Astrocyte of the spinal cord (primary cell): ENCODE measurements at regions not wholly inside any gene's neighbourhood (a gene's known extent, or its start where the extent isn't known, plus 50 kb on each side); places are given as distances from the start of the nearest gene placed in this dataset.
A peak's percentile ranks its signal among the peaks of the same experiment; 100 is the strongest.

Source experiments
- DNase-seq: peaks from one replicate; pipeline ENCODE4 v3.0.0; 2011; ENCODE audit warnings: low read depth, low spot score
- H3K4me3 ChIP-seq: 2 replicates; pipeline ENCODE4 v1.5.1; 2011; ENCODE audit warnings: low read depth, mild to moderate bottlenecking, low read length, moderate library complexity
- in situ Hi-C: cut with HindIII; loops from 2 replicates; pipeline ENCODE4 v1.10.0; 2017; ENCODE audit warnings: low sequenced_read_pairs
- TF ChIP-seq, protein P1 (sequence below): IDR thresholded peaks from 2 replicates; pipeline ENCODE4 v1.5.1; 2012; ENCODE audit warnings: low read depth, mild to moderate bottlenecking, low read length, inconsistent platforms

DNA sequence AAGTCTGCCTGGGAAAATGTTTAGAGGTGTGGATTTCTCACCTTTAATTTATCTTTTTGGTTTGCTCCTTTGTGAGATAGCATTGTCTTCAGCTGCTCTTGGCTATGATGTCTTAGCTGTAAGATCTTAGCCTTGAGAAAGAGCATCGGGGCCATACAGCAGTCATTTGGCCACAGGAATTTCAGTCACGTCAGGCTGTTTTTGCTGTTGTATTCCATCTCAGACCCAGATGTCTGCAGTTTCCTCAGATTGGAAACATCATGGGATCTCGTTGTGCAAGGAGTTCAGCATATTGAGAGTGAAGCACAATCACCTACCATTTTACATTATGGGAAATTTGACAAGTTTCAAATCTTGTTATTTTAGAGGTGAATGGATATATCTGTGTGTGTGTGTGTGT lies 89.3 kb upstream of the C1QTNF9B start:
- TF ChIP-seq, protein P1, sequence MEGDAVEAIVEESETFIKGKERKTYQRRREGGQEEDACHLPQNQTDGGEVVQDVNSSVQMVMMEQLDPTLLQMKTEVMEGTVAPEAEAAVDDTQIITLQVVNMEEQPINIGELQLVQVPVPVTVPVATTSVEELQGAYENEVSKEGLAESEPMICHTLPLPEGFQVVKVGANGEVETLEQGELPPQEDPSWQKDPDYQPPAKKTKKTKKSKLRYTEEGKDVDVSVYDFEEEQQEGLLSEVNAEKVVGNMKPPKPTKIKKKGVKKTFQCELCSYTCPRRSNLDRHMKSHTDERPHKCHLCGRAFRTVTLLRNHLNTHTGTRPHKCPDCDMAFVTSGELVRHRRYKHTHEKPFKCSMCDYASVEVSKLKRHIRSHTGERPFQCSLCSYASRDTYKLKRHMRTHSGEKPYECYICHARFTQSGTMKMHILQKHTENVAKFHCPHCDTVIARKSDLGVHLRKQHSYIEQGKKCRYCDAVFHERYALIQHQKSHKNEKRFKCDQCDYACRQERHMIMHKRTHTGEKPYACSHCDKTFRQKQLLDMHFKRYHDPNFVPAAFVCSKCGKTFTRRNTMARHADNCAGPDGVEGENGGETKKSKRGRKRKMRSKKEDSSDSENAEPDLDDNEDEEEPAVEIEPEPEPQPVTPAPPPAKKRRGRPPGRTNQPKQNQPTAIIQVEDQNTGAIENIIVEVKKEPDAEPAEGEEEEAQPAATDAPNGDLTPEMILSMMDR: no peak
- peak; percentile 53 for DNase-seq
- in situ Hi-C loops: no loop called here
- no peak overlapping the region for H3K4me3 ChIP-seq

DNA sequence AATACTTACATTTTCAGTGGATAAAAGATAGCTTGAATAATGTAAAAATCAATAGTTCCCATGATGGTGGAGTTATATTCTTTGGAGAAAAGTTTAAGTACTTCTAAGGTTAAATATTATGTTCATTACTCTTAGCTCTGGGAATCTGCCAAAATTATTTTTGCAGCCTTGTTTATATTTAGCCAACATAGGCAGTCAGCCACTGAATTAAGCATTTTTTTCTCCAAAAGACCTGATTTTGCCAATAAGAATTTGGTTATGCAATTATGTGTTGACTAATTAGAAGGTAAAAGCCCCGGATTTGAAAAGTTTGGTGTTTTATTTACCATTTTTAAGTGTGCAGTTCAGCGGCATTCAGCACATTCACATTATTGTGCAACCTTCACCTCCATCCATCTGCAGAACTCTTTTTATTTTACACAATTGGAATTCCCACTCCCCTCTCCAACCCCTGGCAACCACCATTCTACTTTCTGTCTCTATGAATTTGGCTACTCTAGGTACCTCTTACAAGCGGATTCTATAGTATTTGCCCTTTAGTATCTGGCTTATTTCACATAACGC lies 90.1 kb upstream of the C1QTNF9B start:
- H3K4me3 ChIP-seq: no peak overlapping the region
- in situ Hi-C loops: no loop called here
- no peak for DNase-seq
- TF ChIP-seq, protein P1: no peak

DNA sequence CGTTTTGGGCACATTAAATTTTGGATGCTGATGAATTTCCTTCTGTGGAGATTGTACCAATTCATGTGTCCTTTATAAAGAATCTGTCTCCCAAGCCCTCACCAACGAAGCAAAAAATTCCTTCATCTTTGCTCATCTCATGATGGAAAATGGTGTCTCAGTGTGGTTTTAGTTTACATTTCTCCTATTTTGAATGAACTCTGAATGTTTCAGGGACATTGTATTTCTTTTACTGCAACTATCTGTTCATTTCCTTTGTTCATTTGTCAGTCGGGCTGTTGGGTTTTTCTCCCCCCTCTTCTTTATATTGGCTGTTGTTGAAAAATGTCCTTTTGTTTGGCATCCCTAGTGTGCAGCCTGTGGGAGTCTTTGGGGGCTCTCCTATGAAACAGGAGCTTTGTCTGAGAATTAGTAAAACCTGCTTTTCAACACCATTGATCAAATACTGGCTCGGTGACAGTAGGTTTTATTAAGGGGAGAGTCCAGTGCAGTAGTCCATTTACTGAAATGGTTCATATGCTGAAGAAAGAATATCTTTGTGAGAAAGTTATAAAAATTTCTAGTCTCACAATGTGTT lies 91.3 kb upstream of the C1QTNF9B start:
- TF ChIP-seq, protein P1: no peak
- in situ Hi-C loops: no loop called here
- H3K4me3 ChIP-seq: no peak overlapping the region
- no peak for DNase-seq

DNA sequence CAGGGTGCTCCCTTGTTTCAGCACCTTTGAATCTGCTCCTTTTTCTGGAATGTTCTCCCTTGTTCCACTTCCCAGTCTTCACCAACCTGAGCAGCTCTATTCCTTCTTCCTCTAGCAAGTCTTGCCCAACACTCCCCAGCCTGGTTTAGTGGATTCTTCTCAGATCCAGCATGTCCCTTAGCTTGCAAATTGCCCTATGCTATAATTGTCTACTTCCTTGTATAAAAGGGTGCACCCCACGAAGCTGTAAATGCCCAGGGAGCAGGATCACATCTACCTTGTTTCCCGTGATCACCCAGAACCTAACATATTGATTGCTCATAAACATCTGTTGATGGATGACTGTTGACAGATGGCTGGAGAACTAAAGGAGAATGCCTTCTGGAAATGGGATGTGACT lies 93.2 kb upstream of the C1QTNF9B start:
- TF ChIP-seq, protein P1: no peak
- DNase-seq: no peak
- H3K4me3 ChIP-seq: no peak overlapping the region
- in situ Hi-C loops: no loop called here

DNA sequence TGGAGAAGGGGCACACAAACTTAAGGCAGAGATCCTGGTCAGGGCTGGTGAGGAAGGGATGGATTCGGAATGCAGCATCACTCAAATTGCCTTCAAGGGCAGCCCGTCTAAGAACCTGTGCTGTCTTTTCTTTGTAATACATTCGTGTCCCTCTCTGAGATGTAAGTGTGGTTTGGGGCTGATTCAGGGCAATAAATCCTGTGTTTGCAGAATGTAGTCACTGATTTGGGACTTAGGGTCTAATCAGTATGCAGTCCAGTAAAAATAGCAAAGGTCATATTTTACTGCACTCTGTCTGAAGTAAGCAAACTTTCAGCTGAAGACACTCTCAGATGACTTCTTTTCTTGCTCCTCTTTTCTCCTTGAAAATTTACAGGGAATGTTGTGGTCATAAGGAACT lies 93.8 kb upstream of the C1QTNF9B start:
- TF ChIP-seq, protein P1: no peak
- H3K4me3 ChIP-seq: no peak overlapping the region
- no peak for DNase-seq
- in situ Hi-C loops: no loop called here

DNA sequence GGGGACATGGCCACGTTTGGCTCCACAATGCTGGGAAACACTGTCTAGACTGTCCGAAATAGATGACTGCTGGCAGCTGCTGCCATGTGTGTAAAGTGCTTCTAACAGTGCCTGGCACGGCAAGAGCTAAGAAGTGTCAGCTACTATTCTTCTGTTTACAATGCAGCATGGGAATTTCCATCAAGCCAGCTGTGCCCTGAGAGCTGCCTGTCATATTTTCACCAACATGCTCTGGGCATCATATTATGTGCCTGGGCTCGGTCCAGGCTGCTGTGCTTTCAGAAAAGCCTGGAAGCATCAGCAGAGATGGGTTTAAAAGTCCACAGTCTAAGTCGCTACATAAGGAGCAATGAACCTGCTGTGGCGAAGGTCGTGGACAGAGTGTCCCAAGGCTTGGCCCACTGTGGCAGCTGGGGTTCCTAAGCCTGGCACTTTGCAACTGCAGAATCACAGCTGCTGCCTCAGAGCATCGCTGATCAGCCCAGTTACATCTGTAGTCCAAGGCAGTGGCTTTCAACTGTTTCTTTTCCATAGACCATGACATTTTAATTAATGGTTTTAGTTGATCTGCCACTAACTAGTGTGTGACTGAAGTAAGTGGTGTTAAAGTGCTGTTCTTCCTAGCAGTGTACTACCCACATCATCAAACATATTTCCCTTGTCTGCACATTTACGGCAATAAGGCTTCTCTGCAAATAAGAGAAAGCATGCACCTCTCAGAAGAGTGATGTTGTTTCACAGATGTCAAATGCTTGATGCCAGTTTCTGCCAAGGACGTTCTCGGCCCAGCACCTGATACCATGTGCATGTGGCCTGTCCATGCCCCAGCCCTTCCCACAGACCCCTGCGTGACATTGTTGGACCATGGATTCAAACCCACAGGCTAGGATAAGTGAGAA lies 95.7 kb upstream of the C1QTNF9B start:
- no peak overlapping the region for H3K4me3 ChIP-seq
- in situ Hi-C loops: no loop called here
- no peak for DNase-seq
- TF ChIP-seq, protein P1: no peak
